CD8-positive, alpha-beta memory T cell (primary cell): ENCODE measurements at regions not wholly inside any gene's neighbourhood (a gene's known extent, or its start where the extent isn't known, plus 50 kb on each side); places are given as distances from the start of the nearest gene placed in this dataset.

Experiments used
- CTCF ChIA-PET: fragments of 350-600 bp; sonication (Branson Sonifier 250); formaldehyde crosslinking; loops from one replicate; lab custom pipeline; 2021; ENCODE audit warnings: antibody characterized with exemption; lab: Charles Lee
- POLR2A ChIA-PET: fragments of 350-600 bp; sonication (Branson Sonifier 250); formaldehyde crosslinking; loops from one replicate; lab custom pipeline; 2021; ENCODE audit warnings: antibody characterized with exemption; lab: Charles Lee
- DNase-seq, 5 donors: peaks; one replicate each; pipeline versions ENCODE4 v3.0.0 to v3.0.0-alpha.2; 2020 to 2022; ENCODE audit warnings: mixed read lengths in 1 of 5
- H3K27ac ChIP-seq: one replicate; pipeline ENCODE4 v1.7.0; 2013; ENCODE audit warnings: low read depth, mild to moderate bottlenecking, low read length, moderate library complexity
- H3K27me3 ChIP-seq: 2 replicates; pipeline ENCODE4 v1.7.0; 2013; ENCODE audit warnings: low read length, mild to moderate bottlenecking; ENCODE audit not compliant: insufficient read depth, poor library complexity, severe bottlenecking
- H3K36me3 ChIP-seq: 2 replicates; pipeline ENCODE4 v1.7.0; 2013; ENCODE audit warnings: mild to moderate bottlenecking, low read length, moderate library complexity; ENCODE audit not compliant: insufficient read depth
- H3K4me1 ChIP-seq: 2 replicates; pipeline ENCODE4 v1.7.0; 2013; ENCODE audit warnings: mild to moderate bottlenecking, low read length, moderate library complexity; ENCODE audit not compliant: insufficient read depth
- H3K4me3 ChIP-seq: 2 replicates; pipeline ENCODE4 v1.7.0; 2013; ENCODE audit warnings: mild to moderate bottlenecking, low read length
- H3K9me3 ChIP-seq: 2 replicates; pipeline ENCODE4 v1.7.0; 2013; ENCODE audit warnings: mild to moderate bottlenecking, low read length
- H3K27ac Mint-ChIP-seq, 8 donors: one replicate each; pipeline ENCODE4 v1.8.0; 2020 to 2021; ENCODE audit warnings: mixed read lengths in 8 of 8, mild to moderate bottlenecking in 6 of 8, inconsistent platforms in 3 of 8, moderate library complexity in 3 of 8
- H3K27me3 Mint-ChIP-seq, 2 donors: one replicate each; pipeline ENCODE4 v1.8.0; 2020 to 2021; ENCODE audit warnings: mixed read lengths in 2 of 2, mild to moderate bottlenecking in 1 of 2, moderate library complexity in 1 of 2
- H3K36me3 Mint-ChIP-seq, 3 donors: one replicate each; pipeline ENCODE4 v1.8.0; 2020 to 2021; ENCODE audit warnings: mixed read lengths in 3 of 3, inconsistent platforms in 1 of 3, mild to moderate bottlenecking in 1 of 3
- H3K4me1 Mint-ChIP-seq, 3 donors: one replicate each; pipeline ENCODE4 v1.8.0; 2020 to 2021; ENCODE audit warnings: mixed read lengths in 3 of 3, inconsistent platforms in 1 of 3, mild to moderate bottlenecking in 1 of 3
- H3K4me3 Mint-ChIP-seq, 7 donors: one replicate each; pipeline ENCODE4 v1.8.0; 2020 to 2021; ENCODE audit warnings: mixed read lengths in 7 of 7, mild to moderate bottlenecking in 6 of 7, moderate library complexity in 4 of 7, inconsistent platforms in 2 of 7
- H3K9me3 Mint-ChIP-seq, 5 donors: one replicate each; pipeline ENCODE4 v1.8.0; 2020 to 2022; ENCODE audit warnings: mixed read lengths in 5 of 5, mild to moderate bottlenecking in 3 of 5, moderate library complexity in 2 of 5, inconsistent platforms in 1 of 5

DNA sequence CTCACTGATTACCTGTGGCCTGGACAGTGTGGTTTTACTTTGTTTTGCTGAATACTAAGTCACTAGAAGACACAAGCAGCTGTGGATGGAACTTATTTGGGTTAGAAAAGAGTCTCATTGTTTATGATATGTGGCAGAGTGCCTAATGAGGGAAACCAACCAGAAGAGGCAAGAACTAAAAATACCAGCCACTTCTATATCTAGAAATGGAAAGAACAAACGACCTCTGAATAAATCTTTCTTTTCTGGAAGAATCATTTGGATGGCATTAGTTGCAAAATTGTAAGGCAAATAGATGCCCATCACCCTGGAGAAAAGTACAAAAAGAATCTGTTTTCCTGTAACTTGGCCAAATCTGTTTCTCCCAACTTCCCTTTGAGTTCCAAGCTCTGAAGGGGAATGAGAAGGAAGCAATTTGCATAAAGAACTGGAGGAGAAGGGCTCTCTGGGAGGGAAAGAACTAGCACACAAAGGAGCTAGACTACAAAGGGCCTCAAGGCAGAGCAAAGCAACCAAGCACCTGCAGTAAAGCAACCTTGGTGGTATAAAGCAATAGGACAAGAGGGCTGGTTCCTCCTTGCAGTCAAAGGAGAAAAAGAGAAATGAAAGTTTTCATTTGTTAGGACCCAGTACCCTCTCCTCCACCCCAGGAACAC lies 455.4 kb downstream of the CAAP1 start:
- Histone ChIP-seq H3K27ac (no peak overlapping the region), H3K9me3 (no peaks in the 10 kb centered on the region), H3K36me3 (no peaks in the 10 kb centered on the region), H3K4me3 (no peak overlapping the region), H3K4me1 (no peaks in the 10 kb centered on the region), H3K27me3 (no peaks in the 10 kb centered on the region)
- H3K36me3 Mint-ChIP-seq = no peaks in the 10 kb centered on the region
- H3K4me1 Mint-ChIP-seq = no peaks in the 10 kb centered on the region
- DNase-seq = no peak
- H3K27me3 Mint-ChIP-seq = no peaks in the 10 kb centered on the region
- POLR2A ChIA-PET = no interaction called here
- CTCF ChIA-PET = no interaction called here
- H3K27ac Mint-ChIP-seq = no peak overlapping the region
- H3K9me3 Mint-ChIP-seq = peaks cover 0 to 27% (median 6%) of the 10 kb centered on the region in 5 donors
- no peak overlapping the region for H3K4me3 Mint-ChIP-seq

DNA sequence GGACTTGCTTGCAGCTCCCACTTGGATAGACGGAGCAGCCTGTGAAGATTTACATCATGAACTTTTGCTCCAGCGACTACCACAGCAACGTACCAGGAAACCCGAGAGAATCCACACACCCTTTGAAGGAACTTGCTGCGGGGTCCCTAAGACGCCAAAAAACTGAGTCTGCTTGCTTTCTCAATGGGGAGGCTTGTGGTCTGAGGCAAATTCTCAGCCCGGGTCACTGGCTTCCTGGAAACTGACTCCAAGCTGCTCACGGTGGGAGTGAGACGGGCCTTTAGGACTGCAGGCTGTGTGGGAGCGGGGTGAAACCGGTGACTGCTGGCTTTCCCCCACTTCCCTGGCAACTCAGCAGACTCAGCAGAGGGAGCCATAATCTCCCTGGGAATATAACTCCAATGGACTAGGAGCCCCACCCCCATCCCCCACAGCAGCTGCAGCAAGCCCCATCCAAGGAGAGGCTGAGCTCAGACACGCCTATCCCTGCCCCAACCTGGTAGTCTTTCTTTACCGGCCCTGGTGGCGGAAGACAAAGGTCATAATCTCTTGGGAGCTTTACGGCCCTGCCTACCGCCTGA lies 466.0 kb downstream of the CAAP1 start:
- no peak for DNase-seq
- Mint-ChIP-seq H3K36me3 (no peaks in the 10 kb centered on the region), H3K4me1 (no peaks in the 10 kb centered on the region), H3K9me3 (peaks cover 3 to 27% (median 17%) of the 10 kb centered on the region in 5 donors), H3K4me3 (no peak overlapping the region), H3K27ac (no peak overlapping the region), H3K27me3 (no peaks in the 10 kb centered on the region)
- Histone ChIP-seq H3K9me3 (no peaks in the 10 kb centered on the region), H3K36me3 (no peaks in the 10 kb centered on the region), H3K27me3 (no peaks in the 10 kb centered on the region), H3K27ac (no peak overlapping the region), H3K4me3 (no peak overlapping the region), H3K4me1 (no peaks in the 10 kb centered on the region)
- CTCF ChIA-PET = no interaction called here
- POLR2A ChIA-PET = no interaction called here

DNA sequence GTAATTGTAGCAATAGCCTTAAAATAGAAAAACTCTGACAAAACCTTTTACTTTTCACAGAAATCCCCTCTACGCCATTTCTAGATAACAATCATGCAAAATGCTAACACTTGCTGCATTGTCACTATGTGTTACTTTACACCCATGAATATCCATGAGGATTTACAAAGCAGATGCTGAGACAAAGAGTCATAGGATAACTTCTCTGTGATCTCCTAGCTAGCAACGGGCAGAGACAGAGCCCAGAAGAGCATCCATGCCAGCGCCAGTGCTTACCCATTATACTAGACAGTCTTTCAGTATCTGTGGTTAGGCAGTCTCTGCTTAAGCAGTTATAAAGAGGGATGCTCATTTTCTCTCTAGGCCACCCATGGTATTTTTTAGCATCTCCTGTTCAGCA lies 474.1 kb downstream of the CAAP1 start:
- POLR2A ChIA-PET = no interaction called here
- no peaks in the 10 kb centered on the region for H3K27me3 Mint-ChIP-seq
- DNase-seq = no peak
- peaks cover 0 to 4% (median 3%) of the 10 kb centered on the region in 5 donors for H3K9me3 Mint-ChIP-seq
- Histone ChIP-seq H3K4me3 (no peak overlapping the region), H3K9me3 (no peaks in the 10 kb centered on the region), H3K27me3 (no peaks in the 10 kb centered on the region), H3K36me3 (no peaks in the 10 kb centered on the region), H3K4me1 (no peaks in the 10 kb centered on the region), H3K27ac (no peak overlapping the region)
- CTCF ChIA-PET = no interaction called here
- no peaks in the 10 kb centered on the region for H3K36me3 Mint-ChIP-seq
- no peaks in the 10 kb centered on the region for H3K4me1 Mint-ChIP-seq
- no peak overlapping the region for H3K27ac Mint-ChIP-seq
- H3K4me3 Mint-ChIP-seq = no peak overlapping the region

DNA sequence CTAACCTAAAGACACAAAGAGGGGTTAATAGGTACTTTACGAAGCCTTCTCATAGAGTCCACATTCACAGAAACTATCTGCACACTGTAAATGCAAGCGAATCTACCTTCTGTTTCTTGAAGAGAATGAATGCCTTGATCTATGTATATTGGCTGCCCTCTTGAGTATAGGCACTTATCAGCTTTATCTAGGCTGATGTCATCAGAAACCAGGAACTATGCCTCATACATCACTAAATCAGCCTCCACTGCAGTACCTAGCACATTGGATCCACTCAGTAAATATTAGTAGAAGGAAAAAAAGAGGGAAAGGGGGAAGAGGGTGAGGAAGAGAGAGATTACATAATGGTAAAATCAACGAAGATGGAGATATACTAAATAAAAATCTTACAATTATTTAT lies 477.1 kb downstream of the CAAP1 start:
- Mint-ChIP-seq H3K27ac (no peak overlapping the region), H3K4me3 (no peak overlapping the region), H3K4me1 (no peaks in the 10 kb centered on the region), H3K9me3 (peaks cover 0 to 15% (median 7%) of the 10 kb centered on the region in 5 donors), H3K36me3 (no peaks in the 10 kb centered on the region), H3K27me3 (no peaks in the 10 kb centered on the region)
- Histone ChIP-seq H3K4me1 (no peaks in the 10 kb centered on the region), H3K27ac (no peak overlapping the region), H3K4me3 (no peak overlapping the region), H3K27me3 (no peaks in the 10 kb centered on the region), H3K36me3 (no peaks in the 10 kb centered on the region), H3K9me3 (no peaks in the 10 kb centered on the region)
- DNase-seq = no peak
- POLR2A ChIA-PET = no interaction called here
- CTCF ChIA-PET = no interaction called here

DNA sequence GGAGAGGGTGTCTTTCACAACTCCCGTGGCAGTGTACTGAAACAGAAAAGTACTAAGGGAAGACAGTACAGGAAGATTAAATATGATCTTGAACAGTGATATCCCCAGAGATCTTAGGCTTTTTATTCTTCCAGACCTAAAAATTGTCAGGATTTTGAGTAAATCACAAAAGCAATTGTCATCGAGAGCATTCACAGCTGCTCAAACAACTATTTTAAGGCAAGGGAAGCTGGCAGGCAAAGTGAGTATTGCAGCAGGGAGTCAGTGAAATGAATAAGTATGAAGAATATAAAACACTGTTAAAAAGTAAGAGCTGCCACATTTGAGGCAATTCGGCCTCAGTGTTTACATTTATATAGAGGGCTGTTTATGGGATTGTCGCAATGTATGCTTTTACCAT lies 479.0 kb downstream of the CAAP1 start:
- no peaks in the 10 kb centered on the region for H3K27me3 ChIP-seq
- H3K4me3 Mint-ChIP-seq = no peak overlapping the region
- peaks cover under 1 to 15% (median 7%) of the 10 kb centered on the region in 5 donors for H3K9me3 Mint-ChIP-seq
- no peak overlapping the region for H3K27ac ChIP-seq
- ChIA-PET POLR2A (no interaction called here), CTCF (no interaction called here)
- no peak overlapping the region for H3K4me3 ChIP-seq
- H3K36me3 Mint-ChIP-seq = no peaks in the 10 kb centered on the region
- DNase-seq = no peak
- no peaks in the 10 kb centered on the region for H3K36me3 ChIP-seq
- no peaks in the 10 kb centered on the region for H3K4me1 Mint-ChIP-seq
- no peaks in the 10 kb centered on the region for H3K27me3 Mint-ChIP-seq
- no peaks in the 10 kb centered on the region for H3K4me1 ChIP-seq
- no peaks in the 10 kb centered on the region for H3K9me3 ChIP-seq
- no peak overlapping the region for H3K27ac Mint-ChIP-seq

DNA sequence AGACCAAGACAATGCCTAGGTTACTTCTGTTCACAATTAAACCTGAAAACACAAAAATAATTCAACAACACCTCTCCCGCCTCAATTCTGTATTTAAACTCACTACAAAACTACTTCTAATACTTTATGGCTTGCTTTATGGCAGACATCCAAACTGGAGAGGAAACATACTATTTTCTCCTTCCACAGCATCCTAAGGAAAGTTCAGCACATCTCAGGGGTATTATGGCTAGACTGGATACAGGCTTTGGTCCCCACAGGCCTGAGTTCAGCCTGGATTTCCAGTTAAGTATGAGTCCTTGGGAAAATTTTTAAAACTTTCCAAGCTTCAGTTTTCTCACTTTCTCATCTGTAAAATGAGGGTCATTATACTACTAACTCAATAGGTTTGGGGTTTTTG lies 480.2 kb downstream of the CAAP1 start:
- Mint-ChIP-seq H3K27ac (no peak overlapping the region), H3K4me1 (no peaks in the 10 kb centered on the region), H3K27me3 (no peaks in the 10 kb centered on the region), H3K36me3 (no peaks in the 10 kb centered on the region), H3K4me3 (no peak overlapping the region), H3K9me3 (peaks cover 4 to 15% (median 9%) of the 10 kb centered on the region in 5 donors)
- H3K27me3 ChIP-seq = no peaks in the 10 kb centered on the region
- H3K27ac ChIP-seq = no peak overlapping the region
- no peak for DNase-seq
- H3K4me1 ChIP-seq = no peaks in the 10 kb centered on the region
- POLR2A ChIA-PET = no interaction called here
- CTCF ChIA-PET = no interaction called here
- H3K4me3 ChIP-seq = no peak overlapping the region
- H3K36me3 ChIP-seq = no peaks in the 10 kb centered on the region
- no peaks in the 10 kb centered on the region for H3K9me3 ChIP-seq

DNA sequence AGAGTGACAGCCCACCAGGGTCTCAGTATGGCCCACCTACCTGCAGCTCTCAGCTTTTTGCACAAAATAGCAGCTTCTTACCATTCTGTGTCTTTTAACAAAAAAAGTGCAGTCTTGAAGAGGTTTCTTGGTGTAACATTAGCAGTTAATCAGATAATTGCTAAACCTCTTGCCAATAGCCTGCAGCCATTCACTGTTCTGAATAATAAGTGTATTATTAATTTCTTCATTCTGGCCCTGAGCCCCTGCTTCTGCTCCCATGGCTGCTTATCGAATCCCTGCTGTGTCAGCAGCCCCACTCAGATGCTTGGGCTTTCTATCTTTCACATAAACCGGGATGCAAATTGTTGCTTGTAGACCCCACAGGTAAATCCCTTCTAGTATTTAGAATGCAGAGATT lies 485.9 kb downstream of the CAAP1 start:
- Mint-ChIP-seq H3K4me1 (no peaks in the 10 kb centered on the region), H3K27ac (no peak overlapping the region), H3K36me3 (no peaks in the 10 kb centered on the region), H3K9me3 (peaks cover 4 to 14% (median 7%) of the 10 kb centered on the region in 5 donors), H3K4me3 (no peak overlapping the region), H3K27me3 (no peaks in the 10 kb centered on the region)
- H3K27me3 ChIP-seq = no peaks in the 10 kb centered on the region
- no peaks in the 10 kb centered on the region for H3K9me3 ChIP-seq
- no peak overlapping the region for H3K4me3 ChIP-seq
- no peak overlapping the region for H3K27ac ChIP-seq
- H3K36me3 ChIP-seq = no peaks in the 10 kb centered on the region
- ChIA-PET CTCF (no interaction called here), POLR2A (no interaction called here)
- no peak for DNase-seq
- H3K4me1 ChIP-seq = no peaks in the 10 kb centered on the region

DNA sequence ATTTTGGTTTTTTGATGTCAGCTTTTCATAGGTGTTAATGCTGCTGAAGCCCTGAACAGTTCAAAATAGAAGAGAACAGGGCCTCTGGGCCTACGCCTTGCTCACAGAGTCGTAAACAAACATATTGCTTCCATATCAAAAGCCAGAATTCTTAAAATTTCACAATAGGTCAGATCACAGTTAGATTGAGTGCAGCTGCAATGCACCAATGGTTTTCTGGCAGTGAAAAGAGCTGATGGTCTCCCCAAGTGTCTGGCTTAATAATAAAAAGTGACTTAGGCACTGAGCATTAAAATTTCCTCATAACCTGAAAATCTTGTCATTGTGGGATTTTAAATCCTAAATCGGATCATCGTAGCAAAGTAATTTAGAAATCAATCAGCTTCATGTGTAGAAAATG lies 493.0 kb downstream of the CAAP1 start:
- ChIA-PET POLR2A (no interaction called here), CTCF (no interaction called here)
- Mint-ChIP-seq H3K36me3 (no peaks in the 10 kb centered on the region), H3K27ac (no peak overlapping the region), H3K4me1 (no peaks in the 10 kb centered on the region), H3K27me3 (peaks cover 0 to 2% of the 10 kb centered on the region in 2 donors), H3K4me3 (no peak overlapping the region), H3K9me3 (peaks cover 2 to 12% (median 7%) of the 10 kb centered on the region in 5 donors)
- Histone ChIP-seq H3K36me3 (no peaks in the 10 kb centered on the region), H3K4me3 (no peak overlapping the region), H3K27ac (no peak overlapping the region), H3K4me1 (no peaks in the 10 kb centered on the region), H3K27me3 (no peaks in the 10 kb centered on the region), H3K9me3 (no peaks in the 10 kb centered on the region)
- no peak for DNase-seq
